Cardiac fibroblast (primary cell): ENCODE measurements at regions not wholly inside any gene's neighbourhood (a gene's known extent, or its start where the extent isn't known, plus 50 kb on each side); places are given as distances from the start of the nearest gene placed in this dataset.

Experiments
- DNase-seq, 2 donors: peaks; one replicate each; pipeline versions ENCODE4 v3.0.0 to v3.0.0-alpha.2; 2010; ENCODE audit warnings: low read depth in 2 of 2
- H3K4me3 ChIP-seq, 2 donors: replicated peaks in 1 of 2; 1 replicate in 1 of 2; 2 replicates in 1 of 2; pipeline ENCODE4 v1.5.1; 2011; ENCODE audit warnings: low read depth in 2 of 2, low read length in 2 of 2, mild to moderate bottlenecking in 2 of 2, moderate library complexity in 1 of 2
- TF ChIP-seq, protein P1 (sequence below): IDR thresholded peaks from one replicate; pipeline ENCODE4 v1.5.1; 2011; ENCODE audit warnings: low read depth, mild to moderate bottlenecking, low read length, inconsistent platforms

GRCh38 chr18:78620326-78620725 is 359.3 kb upstream of the SALL3 start:
- DNase-seq: no peak
- TF ChIP-seq, protein P1, sequence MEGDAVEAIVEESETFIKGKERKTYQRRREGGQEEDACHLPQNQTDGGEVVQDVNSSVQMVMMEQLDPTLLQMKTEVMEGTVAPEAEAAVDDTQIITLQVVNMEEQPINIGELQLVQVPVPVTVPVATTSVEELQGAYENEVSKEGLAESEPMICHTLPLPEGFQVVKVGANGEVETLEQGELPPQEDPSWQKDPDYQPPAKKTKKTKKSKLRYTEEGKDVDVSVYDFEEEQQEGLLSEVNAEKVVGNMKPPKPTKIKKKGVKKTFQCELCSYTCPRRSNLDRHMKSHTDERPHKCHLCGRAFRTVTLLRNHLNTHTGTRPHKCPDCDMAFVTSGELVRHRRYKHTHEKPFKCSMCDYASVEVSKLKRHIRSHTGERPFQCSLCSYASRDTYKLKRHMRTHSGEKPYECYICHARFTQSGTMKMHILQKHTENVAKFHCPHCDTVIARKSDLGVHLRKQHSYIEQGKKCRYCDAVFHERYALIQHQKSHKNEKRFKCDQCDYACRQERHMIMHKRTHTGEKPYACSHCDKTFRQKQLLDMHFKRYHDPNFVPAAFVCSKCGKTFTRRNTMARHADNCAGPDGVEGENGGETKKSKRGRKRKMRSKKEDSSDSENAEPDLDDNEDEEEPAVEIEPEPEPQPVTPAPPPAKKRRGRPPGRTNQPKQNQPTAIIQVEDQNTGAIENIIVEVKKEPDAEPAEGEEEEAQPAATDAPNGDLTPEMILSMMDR: no peak
- H3K4me3 ChIP-seq: no peak overlapping the region

DNA sequence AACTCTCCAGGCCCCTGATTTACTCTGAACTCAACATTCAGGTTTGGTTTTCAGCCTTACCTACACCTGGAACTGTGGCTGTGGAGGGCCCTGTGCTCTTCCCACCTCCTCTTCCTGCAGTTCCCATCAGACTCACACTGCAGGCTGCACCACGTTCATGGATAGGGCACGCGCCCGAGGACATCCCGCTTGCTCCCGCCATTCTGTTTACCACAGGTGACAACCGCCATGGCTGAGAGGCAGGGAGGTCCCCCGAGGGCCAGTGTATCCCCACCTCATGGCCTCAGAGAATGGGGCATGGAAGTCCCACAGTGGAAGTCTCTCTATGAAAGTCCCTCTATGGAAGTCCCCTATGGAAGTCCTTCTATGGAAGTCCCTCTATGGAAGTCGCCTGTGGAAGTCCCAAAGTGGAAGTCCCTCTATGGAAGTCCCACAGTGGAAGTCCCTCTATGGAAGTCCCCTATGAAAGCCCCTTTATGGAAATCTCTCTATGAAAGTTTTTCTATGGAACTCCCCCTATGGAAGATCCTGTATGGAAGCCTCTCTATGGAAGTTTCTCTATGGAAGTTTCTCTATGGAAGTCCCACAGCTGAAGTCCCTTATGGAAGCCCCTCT is 358.4 kb upstream of the SALL3 start:
- H3K4me3 ChIP-seq: no peak overlapping the region
- TF ChIP-seq, protein P1: no peak
- DNase-seq: no peak

DNA sequence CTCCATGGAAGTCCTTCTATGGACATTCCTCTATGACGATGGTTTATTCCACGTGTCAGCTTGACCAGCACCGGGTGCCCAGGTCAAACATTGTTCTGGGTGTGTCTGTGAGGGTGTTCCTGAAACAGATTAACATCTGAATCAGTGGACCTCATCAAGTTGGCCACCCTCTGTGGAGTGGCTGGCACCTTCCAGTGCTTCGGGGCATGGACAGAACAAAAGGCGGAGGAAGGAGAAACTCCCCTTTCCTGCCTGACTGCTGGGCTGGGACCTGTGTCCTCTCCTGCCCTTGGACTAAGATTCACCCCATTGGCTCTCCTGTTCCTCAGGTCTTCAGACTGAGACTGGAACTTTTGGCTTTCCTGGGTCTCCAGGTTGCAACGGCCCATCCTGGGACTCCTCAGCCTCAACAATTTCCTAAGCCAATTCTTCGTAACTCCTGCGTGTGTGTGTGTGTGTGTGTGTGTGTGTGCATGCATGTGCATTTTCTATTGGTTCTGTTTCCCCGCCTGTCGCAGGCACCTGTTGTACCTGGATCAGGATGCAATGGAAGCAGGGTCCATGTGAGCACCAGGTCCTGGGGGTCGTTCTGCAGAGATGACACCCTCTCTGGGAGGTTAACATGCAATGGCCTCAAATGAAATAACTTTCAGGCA is 357.2 kb upstream of the SALL3 start:
- TF ChIP-seq, protein P1: no peak
- no peak for DNase-seq
- no peak overlapping the region for H3K4me3 ChIP-seq

GRCh38 chr18:78622907-78623541 is 356.6 kb upstream of the SALL3 start:
- TF ChIP-seq, protein P1: no peak
- no peak overlapping the region for H3K4me3 ChIP-seq

DNA sequence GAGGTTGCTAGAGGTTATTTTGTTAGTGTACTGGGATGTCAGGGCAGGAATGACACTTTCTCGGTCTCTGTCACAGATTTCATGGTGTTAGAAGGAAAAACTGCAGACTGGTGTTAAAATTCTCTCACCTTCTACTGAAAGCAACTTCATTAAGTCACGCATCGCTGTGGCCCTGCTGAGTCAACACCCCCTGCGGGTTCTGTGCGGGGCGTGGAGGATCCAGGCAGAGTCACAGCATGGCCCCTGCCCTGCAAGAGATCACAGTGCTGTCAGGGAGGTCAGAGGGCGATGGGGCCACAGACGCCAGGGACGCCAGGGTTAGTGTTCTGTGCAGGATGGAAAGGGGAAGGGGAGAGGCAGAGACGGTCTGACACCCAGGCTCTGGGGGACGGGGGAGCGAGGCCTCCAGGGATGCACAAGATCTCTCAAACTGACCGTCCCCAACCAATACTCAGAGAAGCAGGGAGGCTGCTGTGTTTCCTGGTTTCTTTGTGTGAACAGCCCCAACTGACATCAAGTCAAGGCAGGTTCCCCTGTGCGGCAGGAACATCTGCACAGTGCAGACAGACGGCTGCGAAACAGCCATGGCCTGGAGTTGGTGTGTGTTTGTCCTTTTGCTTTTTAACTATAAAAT is 354.9 kb upstream of the SALL3 start:
- no peak for DNase-seq
- TF ChIP-seq, protein P1: no peak

More at GRCh38 chr18:78622907-78623541, 356.6 kb upstream of the SALL3 start:
- DNase-seq: no peak

DNA sequence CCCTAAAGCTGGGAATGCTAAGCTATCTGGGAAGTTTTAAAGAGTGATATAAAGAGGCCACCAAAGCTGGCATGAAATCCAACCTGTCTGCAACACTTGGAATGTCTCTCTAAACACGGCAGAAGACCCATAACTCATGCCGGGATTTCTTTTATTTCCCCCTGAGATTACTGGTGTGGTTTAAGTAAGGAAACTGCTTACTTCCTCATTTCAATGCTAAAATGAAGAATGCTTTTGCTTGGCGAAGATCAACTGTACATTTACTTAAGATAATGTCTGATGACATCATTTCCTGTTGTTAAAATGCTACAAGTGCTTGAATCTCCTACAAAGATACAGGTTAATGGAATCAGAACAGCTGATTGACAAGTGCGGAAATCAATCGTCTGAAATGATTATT is 353.8 kb upstream of the SALL3 start:
- H3K4me3 ChIP-seq: no peak overlapping the region
- DNase-seq: no peak
- TF ChIP-seq, protein P1: no peak

More for the DNA sequence above, 354.9 kb upstream of the SALL3 start:
- H3K4me3 ChIP-seq: no peak overlapping the region
